Stimulated activated CD4-positive, alpha-beta T cell treated with anti-CD3 and anti-CD28 coated beads, Interleukin-12 subunit alpha, Interleukin-12 subunit beta, amount 100 ng/mL, for 48 hours (primary cell): ENCODE measurements at regions not wholly inside any gene's neighbourhood (a gene's known extent, or its start where the extent isn't known, plus 50 kb on each side); places are given as distances from the start of the nearest gene placed in this dataset.
"Not testable (repeated sequence)": the region's sequence is repeated elsewhere in the genome, so short reads cannot be mapped to it uniquely, and the experiment has no call there.

Source experiments
- DNase-seq, 3 donors: peaks; one replicate each; pipeline ENCODE4 v3.0.0-alpha.2; 2020; ENCODE audit warnings: low read depth in 2 of 3, low spot score in 1 of 3

DNA sequence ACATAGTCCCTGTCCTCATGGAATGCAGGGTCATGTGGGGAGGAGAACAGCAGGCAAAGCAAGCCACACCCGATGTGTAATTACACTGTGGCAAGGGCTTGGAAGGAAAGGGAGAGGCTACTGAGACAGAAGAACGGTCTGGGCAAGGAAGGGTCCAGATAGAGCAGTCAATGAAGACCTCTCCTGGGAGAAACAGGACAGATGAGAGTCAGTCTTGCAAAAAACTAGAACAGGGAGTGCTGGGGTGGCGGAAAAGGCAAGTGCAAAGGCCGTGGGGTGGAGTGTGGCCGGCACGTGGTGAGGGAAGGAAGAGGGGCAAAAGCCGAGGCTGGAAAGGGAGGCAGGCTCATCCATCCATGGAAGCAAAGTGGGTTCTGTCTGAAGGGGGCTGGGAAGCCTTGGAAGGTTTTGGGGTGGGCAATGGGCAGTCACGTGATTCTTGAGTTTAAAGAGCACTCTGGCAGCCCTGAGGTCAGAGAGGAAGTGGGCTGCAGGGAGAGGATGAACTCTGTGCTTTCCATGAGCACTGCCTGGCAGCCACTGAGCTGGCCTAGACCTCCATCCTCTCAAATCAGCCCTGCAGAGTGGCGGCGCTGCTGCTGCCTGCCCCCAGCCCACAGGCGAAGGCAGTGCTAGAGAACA lies 182.2 kb downstream of the INHBB start:
- DNase-seq: no peak

DNA sequence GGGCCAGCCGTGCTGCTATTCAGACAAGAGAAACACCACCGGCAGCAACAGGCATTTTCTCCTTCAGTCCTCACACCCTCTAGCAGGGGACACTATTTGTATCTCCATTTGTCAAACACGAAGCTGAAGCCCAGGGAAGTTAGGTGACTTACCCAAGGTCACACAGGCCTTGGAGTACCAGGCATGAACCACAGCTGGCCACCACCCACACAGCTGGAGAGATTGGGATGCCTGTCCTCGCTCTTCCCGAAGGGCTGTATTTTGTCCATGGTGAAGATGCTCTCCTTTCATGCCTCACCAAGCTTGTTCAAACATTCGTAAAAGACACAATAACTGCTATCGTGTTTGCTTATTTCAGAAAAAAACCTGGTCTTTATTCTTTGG lies 182.7 kb downstream of the INHBB start:
- no peak for DNase-seq

GRCh38 chr2:120530781-120531180 lies 184.8 kb downstream of the INHBB start:
- DNase-seq: no peak

GRCh38 chr2:120531365-120531764 lies 185.4 kb downstream of the INHBB start:
- no peak for DNase-seq

- no peak for DNase-seq
These were observed 186.1 kb downstream of the INHBB start for GRCh38 chr2:120531863-120532600.

DNA sequence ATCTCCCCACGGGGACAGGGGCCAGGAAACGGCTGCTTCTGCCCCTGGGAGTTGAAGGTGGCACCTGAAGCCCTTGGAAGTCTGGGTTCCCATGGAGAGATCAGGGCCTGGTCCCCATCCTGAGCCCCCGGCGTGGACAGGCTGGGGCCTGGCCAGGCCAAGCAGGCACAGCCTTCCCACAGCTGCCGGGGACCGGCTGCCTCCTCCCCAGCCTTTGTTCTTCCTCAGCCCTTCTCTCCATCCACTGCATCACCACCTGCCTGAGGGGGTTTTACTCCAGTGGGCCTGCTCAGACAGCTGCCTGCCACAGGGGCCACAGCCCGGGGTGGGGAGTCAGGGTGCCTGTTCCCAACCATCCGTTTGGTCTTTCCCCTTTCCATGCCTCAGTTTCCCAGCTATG lies 187.7 kb downstream of the INHBB start:
- no peak for DNase-seq

- DNase-seq: no peak
These were observed 188.5 kb downstream of the INHBB start for GRCh38 chr2:120534457-120534856.

DNA sequence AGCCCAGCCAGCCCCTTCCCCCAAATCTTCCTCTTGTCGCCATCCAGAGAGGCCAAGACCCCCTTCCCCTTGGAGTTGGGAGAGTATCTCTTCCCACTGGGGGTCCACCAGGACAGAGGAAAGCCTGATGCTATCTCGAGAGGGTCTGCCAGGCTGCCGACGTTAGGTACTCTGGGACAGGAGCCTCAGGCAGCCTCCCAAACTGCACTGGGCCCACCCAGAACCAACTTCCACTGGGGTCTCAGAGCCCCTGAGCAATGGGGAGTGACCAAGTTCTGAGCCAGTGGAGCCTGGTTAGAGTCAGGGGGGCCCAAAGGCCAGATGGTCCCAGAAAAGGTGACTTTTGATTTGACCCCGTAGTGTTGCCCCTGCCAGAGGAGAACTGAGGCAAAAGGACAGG lies 189.1 kb downstream of the INHBB start:
- no peak for DNase-seq

GRCh38 chr2:120536141-120536540 lies 190.2 kb downstream of the INHBB start:
- no peak for DNase-seq

DNA sequence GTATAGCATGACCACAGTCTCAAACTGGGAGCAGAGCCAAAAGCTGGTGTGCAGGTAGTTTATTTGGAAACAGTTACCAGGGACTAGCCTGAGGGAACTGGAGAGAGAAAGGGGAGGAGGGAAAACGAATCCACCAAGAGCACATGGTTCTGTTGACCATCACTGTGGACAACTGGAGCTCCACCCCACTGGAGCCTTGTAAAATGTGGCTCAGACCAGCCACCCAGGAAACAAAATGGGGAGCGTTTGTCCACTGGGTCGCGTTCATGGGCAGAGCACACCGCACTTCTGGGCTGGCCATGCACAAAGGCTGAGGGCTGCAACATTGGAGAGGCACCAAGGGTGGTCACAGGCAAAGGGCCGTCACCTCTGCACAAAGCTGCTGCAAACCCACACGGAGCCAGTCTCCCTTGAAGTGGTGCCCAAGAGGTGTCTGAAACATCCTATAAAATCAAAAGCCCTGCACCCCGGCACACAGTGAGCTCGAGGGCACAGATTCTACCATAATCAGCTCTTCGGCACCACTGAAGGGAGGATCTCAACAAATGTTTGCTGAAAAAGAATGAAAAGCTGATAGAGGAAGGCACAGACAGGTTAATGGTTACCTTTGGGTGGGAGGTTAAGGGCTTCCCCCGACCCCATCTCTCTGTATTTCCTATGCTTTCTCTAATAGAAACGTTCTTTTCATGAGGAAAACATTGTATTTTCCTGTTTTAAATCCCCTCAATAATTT lies 192.9 kb downstream of the INHBB start:
- DNase-seq: no peak

DNA sequence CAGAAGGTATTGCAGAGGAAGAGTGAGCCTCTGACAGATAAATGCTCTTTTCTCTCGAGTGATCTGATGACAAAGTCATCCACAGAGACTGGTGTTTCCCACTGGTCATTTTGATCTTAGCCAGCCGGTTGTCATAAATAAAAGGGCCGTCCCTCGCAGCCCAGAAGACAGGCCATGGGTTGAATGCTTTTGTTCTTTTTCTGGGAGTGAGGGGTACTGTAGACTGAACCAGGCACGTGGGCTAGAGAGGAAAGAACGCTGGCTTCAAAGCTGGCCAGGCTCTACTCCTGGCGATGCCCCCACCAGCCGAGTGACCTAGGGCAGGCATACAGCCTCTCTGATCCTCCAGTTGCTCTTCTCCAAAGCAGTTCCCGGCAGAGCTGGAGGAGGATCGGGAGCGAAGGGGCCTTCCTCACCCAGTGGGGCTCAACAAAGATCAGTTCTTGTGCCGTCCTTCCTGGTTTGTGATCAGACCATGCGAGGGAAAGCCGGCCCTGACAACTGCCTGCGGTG lies 193.5 kb downstream of the INHBB start:
- DNase-seq: no peak

DNA sequence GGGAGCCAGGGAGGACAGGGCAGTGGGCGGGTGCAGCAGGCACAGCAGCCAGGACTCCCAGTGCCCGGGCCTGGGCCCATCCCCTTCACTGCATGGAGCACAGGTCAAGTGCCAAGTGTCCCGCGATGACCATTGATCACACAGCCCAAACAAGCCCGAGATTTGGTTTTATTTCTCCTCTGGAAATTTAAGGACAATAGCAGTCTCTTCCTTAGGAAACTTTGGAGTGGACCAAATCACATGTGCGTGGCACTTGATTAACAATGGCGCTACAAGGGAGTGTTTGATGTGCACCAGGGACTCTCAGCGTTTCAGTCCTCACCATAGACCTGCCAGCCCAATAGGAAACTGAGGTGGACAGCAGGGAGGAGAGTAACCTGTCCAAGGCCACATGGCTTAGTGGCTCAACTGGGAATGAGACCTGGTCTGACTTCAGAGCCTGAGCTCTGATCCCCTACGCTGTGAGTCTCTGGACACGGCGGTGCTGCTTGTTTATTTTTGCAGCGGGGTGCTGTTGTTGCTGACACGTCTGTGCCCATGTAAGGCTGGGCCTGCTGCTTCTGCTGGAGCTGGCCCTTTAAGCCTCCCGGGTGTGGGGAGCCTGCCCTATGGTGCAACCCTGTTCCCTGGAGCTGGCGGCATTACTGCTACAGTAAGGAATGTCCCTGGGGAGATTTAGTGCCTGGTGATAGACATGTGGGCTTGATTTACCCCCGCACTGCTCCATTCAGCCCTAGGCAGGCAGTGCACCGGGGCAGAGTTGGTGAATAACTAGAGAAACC lies 194.2 kb downstream of the INHBB start:
- no peak for DNase-seq

DNA sequence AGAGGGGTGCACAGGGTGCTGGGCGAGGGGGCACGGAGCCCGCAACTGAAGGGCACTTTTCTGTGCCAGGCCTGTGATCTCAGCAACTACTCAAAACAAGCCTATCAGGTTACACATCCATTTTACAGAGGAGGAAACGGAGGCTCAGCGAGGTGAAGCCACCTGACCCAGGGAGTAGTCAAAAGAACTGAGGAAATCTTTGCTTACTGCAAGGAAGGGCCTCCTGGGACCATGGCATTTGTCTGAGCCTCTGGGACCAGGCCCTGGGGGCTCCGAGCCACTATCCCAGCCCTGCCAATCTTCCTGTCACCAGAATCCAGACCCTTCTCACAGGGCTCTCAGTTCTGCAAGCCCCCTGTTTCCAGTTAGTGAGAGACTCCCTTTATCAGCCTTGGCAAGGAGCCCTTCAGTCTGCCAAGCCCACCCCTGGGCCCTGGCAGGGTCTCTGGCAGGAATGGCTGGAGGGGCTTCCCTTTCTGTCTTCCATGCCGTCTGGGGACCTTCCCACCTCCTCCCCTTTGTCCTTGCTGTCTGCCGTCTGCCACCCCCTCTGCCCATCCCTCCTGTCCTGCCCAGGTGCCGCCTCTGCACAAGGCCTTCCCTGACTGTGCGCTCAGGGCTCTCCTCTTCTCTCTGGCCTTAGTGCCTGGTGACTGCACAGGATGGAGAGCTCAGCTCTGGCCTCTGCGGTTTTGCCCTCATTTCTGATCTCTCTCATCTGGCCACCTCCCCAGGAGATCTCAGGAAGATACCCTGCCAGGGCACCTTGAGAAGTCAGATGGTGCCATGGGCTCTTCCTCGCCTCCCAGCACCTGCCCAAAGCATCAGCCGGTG lies 194.7 kb upstream of the GLI2 start:
- DNase-seq: no peak

DNA sequence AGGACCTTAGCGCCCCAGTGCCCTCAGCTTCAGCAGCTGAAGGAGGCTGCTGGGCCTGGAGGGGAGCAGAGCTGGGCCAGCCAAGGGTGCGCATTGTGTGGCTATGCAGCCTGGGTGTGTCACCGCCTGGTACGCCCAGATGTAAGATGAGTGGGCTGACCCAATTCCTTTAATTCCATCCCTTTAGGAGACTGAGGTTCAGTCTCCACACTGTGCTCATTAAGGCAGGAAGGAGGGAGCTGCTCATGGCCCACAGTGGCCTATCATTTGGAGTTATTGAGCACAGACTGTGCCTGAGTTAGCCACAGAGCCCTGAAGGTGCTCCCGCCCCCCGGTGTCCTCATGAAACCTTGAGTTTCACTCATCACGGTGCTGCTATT lies 194.1 kb upstream of the GLI2 start:
- no peak for DNase-seq

GRCh38 chr2:120541972-120542670 lies 193.5 kb upstream of the GLI2 start:
- no peak for DNase-seq

- DNase-seq: no peak
These were observed 192.6 kb upstream of the GLI2 start for GRCh38 chr2:120542911-120543527.

- DNase-seq: no peak
These were observed 191.8 kb upstream of the GLI2 start for GRCh38 chr2:120543899-120544298.

DNA sequence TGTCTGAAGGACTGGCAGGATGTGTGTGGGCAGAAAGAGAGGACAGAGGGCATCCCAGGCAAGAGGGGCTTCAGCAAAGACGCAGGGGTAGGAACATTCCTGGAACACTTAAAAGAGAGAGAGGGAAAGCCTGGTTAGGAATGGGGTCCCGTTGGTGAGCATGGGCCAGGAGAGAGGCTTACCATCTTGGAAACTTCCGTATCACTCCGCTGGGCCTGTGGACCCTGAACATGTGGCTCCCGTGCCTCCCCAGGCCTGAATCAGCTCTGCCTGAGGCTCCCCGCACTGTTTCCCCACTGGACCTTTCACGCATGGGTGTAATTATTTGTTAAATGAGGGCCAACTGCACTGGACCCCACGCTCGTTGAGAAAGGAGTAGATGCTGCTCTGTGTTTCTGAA lies 191.1 kb upstream of the GLI2 start:
- DNase-seq: no peak

GRCh38 chr2:120545007-120545406 lies 190.7 kb upstream of the GLI2 start:
- DNase-seq: not testable (repeated sequence)
